ENCODE measurements at regions not wholly inside any gene's neighbourhood (a gene's known extent, or its start where the extent isn't known, plus 50 kb on each side); places are given as distances from the start of the nearest gene placed in this dataset.

GRCh38 chr2:104402825-104403224, 451.1 kb upstream of the POU3F3 start:
- TF ChIP-seq MAX (IDR thresholded peaks at IDR 0.05) = no peak
- no peak for TF ChIP-seq CEBPB (IDR thresholded peaks at IDR 0.05)
- no peak for TF ChIP-seq RAD21 (IDR thresholded peaks at IDR 0.05; ENCODE audit: low read depth)
- no peak for TF ChIP-seq TAF1 (IDR thresholded peaks at IDR 0.05; ENCODE audit: low read depth)
- no peak for TF ChIP-seq YY1 (IDR thresholded peaks at IDR 0.05; ENCODE audit: low read depth)
- TF ChIP-seq EP300 (IDR thresholded peaks at IDR 0.05; ENCODE audit: borderline replicate concordance) = no peak
- no peak for TF ChIP-seq REST (IDR thresholded peaks at IDR 0.05; ENCODE audit: low read depth)
- TF ChIP-seq EGR1 (IDR thresholded peaks at IDR 0.05) = no peak
- TF ChIP-seq CREB1 (IDR thresholded peaks at IDR 0.05; ENCODE audit: low read depth) = no peak
- TF ChIP-seq NFIC (IDR thresholded peaks at IDR 0.05) = no peak
- no peak for TF ChIP-seq TEAD4 (IDR thresholded peaks at IDR 0.05)
